ENCODE measurements at regions not wholly inside any gene's neighbourhood (a gene's known extent, or its start where the extent isn't known, plus 50 kb on each side); places are given as distances from the start of the nearest gene placed in this dataset.

GRCh38 chr12:76234741-76235140, 113.5 kb downstream of the BBS10 start:
- no peak for DNase-seq
- TF ChIP-seq, protein P1, sequence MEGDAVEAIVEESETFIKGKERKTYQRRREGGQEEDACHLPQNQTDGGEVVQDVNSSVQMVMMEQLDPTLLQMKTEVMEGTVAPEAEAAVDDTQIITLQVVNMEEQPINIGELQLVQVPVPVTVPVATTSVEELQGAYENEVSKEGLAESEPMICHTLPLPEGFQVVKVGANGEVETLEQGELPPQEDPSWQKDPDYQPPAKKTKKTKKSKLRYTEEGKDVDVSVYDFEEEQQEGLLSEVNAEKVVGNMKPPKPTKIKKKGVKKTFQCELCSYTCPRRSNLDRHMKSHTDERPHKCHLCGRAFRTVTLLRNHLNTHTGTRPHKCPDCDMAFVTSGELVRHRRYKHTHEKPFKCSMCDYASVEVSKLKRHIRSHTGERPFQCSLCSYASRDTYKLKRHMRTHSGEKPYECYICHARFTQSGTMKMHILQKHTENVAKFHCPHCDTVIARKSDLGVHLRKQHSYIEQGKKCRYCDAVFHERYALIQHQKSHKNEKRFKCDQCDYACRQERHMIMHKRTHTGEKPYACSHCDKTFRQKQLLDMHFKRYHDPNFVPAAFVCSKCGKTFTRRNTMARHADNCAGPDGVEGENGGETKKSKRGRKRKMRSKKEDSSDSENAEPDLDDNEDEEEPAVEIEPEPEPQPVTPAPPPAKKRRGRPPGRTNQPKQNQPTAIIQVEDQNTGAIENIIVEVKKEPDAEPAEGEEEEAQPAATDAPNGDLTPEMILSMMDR (IDR thresholded peaks at IDR 0.05), result no peak
- Mint-ChIP-seq H3K27ac (no peak overlapping the region), H3K27me3 (ENCODE audit: insufficient read depth) (no peaks in the 10 kb centered on the region), H3K4me1 (ENCODE audit: low read depth) (peaks cover 35% of the 10 kb centered on the region), H3K4me3 (no peak overlapping the region), H3K9me3 (no peaks in the 10 kb centered on the region), H3K36me3 (ENCODE audit: low read depth) (no peaks in the 10 kb centered on the region)

GRCh38 chr12:76232013-76232412, 116.2 kb downstream of the BBS10 start:
- H3K36me3 Mint-ChIP-seq (ENCODE audit: low read depth), result no peaks in the 10 kb centered on the region
- no peak overlapping the region for H3K4me3 Mint-ChIP-seq
- TF ChIP-seq, protein P1 (IDR thresholded peaks at IDR 0.05), result no peak
- no peak overlapping the region for H3K27ac Mint-ChIP-seq
- H3K9me3 Mint-ChIP-seq, result no peaks in the 10 kb centered on the region
- DNase-seq, result no peak
- no peaks in the 10 kb centered on the region for H3K27me3 Mint-ChIP-seq (ENCODE audit: insufficient read depth)
- peaks cover 13% of the 10 kb centered on the region for H3K4me1 Mint-ChIP-seq (ENCODE audit: low read depth)

DNA sequence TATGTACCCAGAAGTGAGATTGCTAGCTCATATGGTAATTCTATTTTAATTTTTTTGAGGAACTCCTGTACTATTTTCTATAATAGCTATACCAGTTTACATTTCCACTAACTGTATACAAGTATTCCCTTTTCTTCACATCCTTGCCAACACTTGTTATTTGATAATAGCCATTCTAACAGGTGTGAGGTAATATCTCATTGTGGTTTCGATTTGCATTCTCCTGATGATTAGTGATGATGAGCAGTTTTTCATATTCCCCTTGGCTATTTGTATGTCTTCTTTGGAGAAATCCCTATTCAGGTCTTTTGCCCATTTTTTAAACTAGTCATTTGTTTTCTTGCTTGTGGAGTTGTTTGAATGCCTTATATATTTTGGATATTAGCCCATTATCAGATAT, 121.3 kb downstream of the BBS10 start:
- no peak for DNase-seq
- H3K4me1 Mint-ChIP-seq (ENCODE audit: low read depth), result peaks cover 10% of the 10 kb centered on the region
- no peak overlapping the region for H3K4me3 Mint-ChIP-seq
- no peak overlapping the region for H3K27ac Mint-ChIP-seq
- H3K36me3 Mint-ChIP-seq (ENCODE audit: low read depth), result no peaks in the 10 kb centered on the region
- TF ChIP-seq, protein P1 (IDR thresholded peaks at IDR 0.05), result no peak
- H3K27me3 Mint-ChIP-seq (ENCODE audit: insufficient read depth), result no peaks in the 10 kb centered on the region
- H3K9me3 Mint-ChIP-seq, result no peaks in the 10 kb centered on the region

- Mint-ChIP-seq H3K4me1 (ENCODE audit: low read depth) (peaks cover 10% of the 10 kb centered on the region), H3K36me3 (ENCODE audit: low read depth) (no peaks in the 10 kb centered on the region), H3K27me3 (ENCODE audit: insufficient read depth) (no peaks in the 10 kb centered on the region), H3K9me3 (no peaks in the 10 kb centered on the region), H3K27ac (no peak overlapping the region), H3K4me3 (no peak overlapping the region)
- TF ChIP-seq, protein P1 (IDR thresholded peaks at IDR 0.05), result no peak
- DNase-seq, result no peak
Observed at GRCh38 chr12:76226397-76226796, 121.8 kb downstream of the BBS10 start.

DNA sequence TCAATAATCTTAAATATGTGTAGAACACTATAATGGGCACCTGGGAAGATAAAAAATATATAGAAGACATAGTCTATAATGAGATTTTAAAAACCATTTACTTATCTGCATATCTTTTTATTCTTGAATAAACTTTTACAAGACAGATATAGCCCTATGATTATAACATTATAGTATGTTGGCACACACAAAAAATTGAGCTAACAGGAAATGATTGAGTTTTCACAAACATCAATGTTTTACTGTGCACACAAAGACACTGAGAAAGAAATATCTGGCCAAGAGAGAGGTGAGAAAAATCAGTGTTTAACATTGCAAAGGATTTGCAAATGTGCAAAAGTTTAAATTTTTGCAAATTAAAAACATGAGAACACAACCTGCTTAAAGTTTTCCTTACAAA, 124.3 kb downstream of the BBS10 start:
- Mint-ChIP-seq H3K4me1 (ENCODE audit: low read depth) (peaks cover 15% of the 10 kb centered on the region), H3K4me3 (no peak overlapping the region), H3K27ac (no peak overlapping the region), H3K9me3 (no peaks in the 10 kb centered on the region), H3K36me3 (ENCODE audit: low read depth) (no peaks in the 10 kb centered on the region), H3K27me3 (ENCODE audit: insufficient read depth) (no peaks in the 10 kb centered on the region)
- TF ChIP-seq, protein P1 (IDR thresholded peaks at IDR 0.05), result no peak
- no peak for DNase-seq

GRCh38 chr12:76220980-76221379, 127.2 kb downstream of the BBS10 start:
- H3K27me3 Mint-ChIP-seq (ENCODE audit: insufficient read depth), result no peaks in the 10 kb centered on the region; the same call in 1 of the 2 replicates
- peaks cover 5% of the 10 kb centered on the region; the same call in 1 of the 2 replicates for H3K4me1 Mint-ChIP-seq (ENCODE audit: low read depth)
- no peaks in the 10 kb centered on the region for H3K9me3 Mint-ChIP-seq
- no peaks in the 10 kb centered on the region for H3K36me3 Mint-ChIP-seq (ENCODE audit: low read depth)
- TF ChIP-seq, protein P1 (IDR thresholded peaks at IDR 0.05), result no peak
- H3K4me3 Mint-ChIP-seq, result no peak overlapping the region
- H3K27ac Mint-ChIP-seq, result no peak overlapping the region
- DNase-seq, result no peak

Data from HFFc6 (cell line).